H1 (cell line): ENCODE measurements at regions not wholly inside any gene's neighbourhood (a gene's known extent, or its start where the extent isn't known, plus 50 kb on each side); places are given as distances from the start of the nearest gene placed in this dataset.
"Not testable (repeated sequence)": the region's sequence is repeated elsewhere in the genome, so short reads cannot be mapped to it uniquely, and the experiment has no call there.

Source experiments
- CTCF ChIP-seq, 3 experiments: IDR thresholded peaks; 1 replicate in 2 of 3; 2 replicates in 1 of 3; pipeline versions ENCODE4 v1.5.1 to v1.6.1; 2011; ENCODE audit warnings: low read length in 3 of 3, mild to moderate bottlenecking in 3 of 3, inconsistent platforms in 2 of 3, low read depth in 1 of 3, moderate library complexity in 1 of 3; ENCODE audit not compliant: insufficient read depth in 1 of 3; ENCODE audit errors: control extremely low read depth in 1 of 3
- KDM5A ChIP-seq: fragments of 200-600 bp; IDR thresholded peaks from 2 replicates; pipeline ENCODE4 v1.7.1; 2012; ENCODE audit warnings: mild to moderate bottlenecking, low read length, inconsistent platforms, mixed read lengths
- POLR2A ChIP-seq, 2 experiments: IDR thresholded peaks; 1 replicate in 1 of 2; 2 replicates in 1 of 2; pipeline ENCODE4 v1.6.1; 2011; ENCODE audit warnings: low read depth in 2 of 2, low read length in 2 of 2, mild to moderate bottlenecking in 2 of 2; ENCODE audit errors: control extremely low read depth in 1 of 2
- POLR2AphosphoS5 ChIP-seq: IDR thresholded peaks from 2 replicates; pipeline ENCODE4 v1.6.1; 2011; ENCODE audit warnings: low read depth, low read length
- TCF12 ChIP-seq: IDR thresholded peaks from 2 replicates; pipeline ENCODE4 v1.6.1; 2011; ENCODE audit warnings: low read depth, mild to moderate bottlenecking, low read length
- TEAD4 ChIP-seq: IDR thresholded peaks from 2 replicates; pipeline ENCODE4 v1.6.1; 2012; ENCODE audit warnings: low read depth, low read length, inconsistent platforms, mixed read lengths

DNA sequence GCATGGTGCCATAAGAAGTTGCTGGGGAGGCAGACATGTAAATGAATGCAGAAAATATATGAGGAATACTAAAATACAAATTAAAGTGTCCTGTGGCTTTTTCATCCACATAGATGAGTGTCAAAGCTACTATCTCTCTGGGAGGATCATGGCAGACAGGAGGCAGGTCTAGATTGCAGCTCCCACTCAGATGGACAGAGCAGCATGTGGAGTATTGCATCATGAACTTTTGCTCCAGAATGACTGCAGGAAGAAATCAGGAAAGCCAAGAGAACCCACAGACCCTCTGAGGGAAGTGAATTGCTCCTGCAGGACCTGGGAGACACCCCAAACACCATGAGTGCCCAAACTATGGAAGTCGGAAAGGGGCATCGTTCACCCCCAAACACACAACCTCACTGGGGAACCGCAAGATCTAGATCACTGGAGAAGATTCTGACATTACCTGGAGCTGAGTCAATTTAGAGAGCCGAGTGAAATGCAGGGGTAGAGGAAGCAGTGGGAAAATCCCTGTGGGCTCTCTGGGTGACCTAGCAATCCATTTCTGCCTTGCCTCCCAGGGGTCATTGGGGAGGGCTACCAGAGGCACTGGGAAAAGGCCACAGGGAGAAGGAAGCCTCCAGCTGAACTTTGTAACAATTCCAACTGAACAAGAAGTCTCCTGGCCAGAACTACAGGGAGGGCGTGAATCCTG lies 61.0 kb upstream of the PRSS3 start:
- not testable (repeated sequence) for TF ChIP-seq TCF12; CTCF (IDR thresholded peaks at IDR 0.05; ENCODE audit: control extremely low read depth in 1 of 3, insufficient read depth in 1 of 3, low read depth in 1 of 3, low read length in 3 of 3); KDM5A; TEAD4; POLR2AphosphoS5; POLR2A (IDR thresholded peaks at IDR 0.05; ENCODE audit: control extremely low read depth in 1 of 2, low read depth in 2 of 2, low read length in 2 of 2)
